HEK293 (cell line): ENCODE measurements at regions not wholly inside any gene's neighbourhood (a gene's known extent, or its start where the extent isn't known, plus 50 kb on each side); places are given as distances from the start of the nearest gene placed in this dataset.

ENCODE experiments used
- CTCF ChIA-PET: fragments of 350-600 bp; formaldehyde crosslinking; extraction: SDS; loops from one replicate; lab custom pipeline; 2021; ENCODE audit warnings: antibody characterized with exemption; lab: Yijun Ruan, JAX
- POLR2A ChIA-PET: fragments of 300-600 bp; formaldehyde crosslinking; extraction: SDS; loops from one replicate; lab custom pipeline; 2020; ENCODE audit warnings: antibody characterized with exemption, inconsistent platforms; lab: Yijun Ruan, JAX
- H3K27ac ChIP-seq: fragments of 200-500 bp; sonication (Bioruptor generic); 2 replicates; pipeline ENCODE4 v1.5.1; 2014; ENCODE audit warnings: low read depth, low read length, control low read depth, inconsistent platforms; ENCODE audit errors: extremely low read depth
- H3K36me3 ChIP-seq, 2 experiments: fragments of 200-500 bp in 1 of 2; sonication (Bioruptor generic) in 1 of 2; 1 replicate in 1 of 2; 2 replicates in 1 of 2; pipeline ENCODE4 v1.5.1; 2014 to 2017; ENCODE audit warnings: inconsistent platforms in 2 of 2, low read length in 2 of 2; ENCODE audit not compliant: control insufficient read depth in 2 of 2, insufficient read depth in 1 of 2
- H3K4me1 ChIP-seq: fragments of 200-500 bp; sonication (Bioruptor generic); 2 replicates; pipeline ENCODE4 v1.5.1; 2014; ENCODE audit warnings: mild to moderate bottlenecking, low read length, inconsistent platforms; ENCODE audit not compliant: control insufficient read depth, insufficient read depth
- H3K4me3 ChIP-seq: 2 replicates; pipeline ENCODE4 v1.5.1; 2011; ENCODE audit warnings: low read depth, mild to moderate bottlenecking, control low read depth, low read length, moderate library complexity
- H3K9me3 ChIP-seq: fragments of 200-500 bp; sonication (Bioruptor generic); 2 replicates; pipeline ENCODE4 v1.5.1; 2014; ENCODE audit warnings: low read depth, low read length, inconsistent platforms; ENCODE audit not compliant: control insufficient read depth, insufficient read depth
- CTCF ChIP-seq: fragments of 450-650 bp; formaldehyde crosslinking; IDR thresholded peaks from 2 replicates; pipeline ENCODE4 v1.5.1; 2016; ENCODE audit warnings: missing biosample characterization, missing genetic modification characterization
- ELK4 ChIP-seq: IDR thresholded peaks from 2 replicates; pipeline ENCODE4 v1.6.1; 2011; ENCODE audit warnings: mild to moderate bottlenecking, low read depth, low read length, borderline replicate concordance
- HOXD13 ChIP-seq: sonication (generic); formaldehyde crosslinking; IDR thresholded peaks from 2 replicates; pipeline ENCODE4 v1.8.0; 2022; ENCODE audit warnings: missing genetic modification reagents, borderline replicate concordance
- OVOL3 ChIP-seq: fragments of 450-650 bp; formaldehyde crosslinking; IDR thresholded peaks from 2 replicates; pipeline ENCODE4 v1.5.1; 2016; ENCODE audit warnings: missing biosample characterization, missing genetic modification characterization
- SCRT1 ChIP-seq: fragments of 450-650 bp; formaldehyde crosslinking; IDR thresholded peaks from 2 replicates; pipeline ENCODE4 v1.5.1; 2016; ENCODE audit warnings: missing biosample characterization, missing genetic modification characterization, borderline replicate concordance
- SCRT2 ChIP-seq: fragments of 450-650 bp; formaldehyde crosslinking; IDR thresholded peaks from 2 replicates; pipeline ENCODE4 v1.5.1; 2016; ENCODE audit warnings: missing biosample characterization, missing genetic modification characterization
- TSHZ1 ChIP-seq: fragments of 450-650 bp; formaldehyde crosslinking; IDR thresholded peaks from 2 replicates; pipeline ENCODE4 v1.5.1; 2016; ENCODE audit warnings: missing biosample characterization, missing genetic modification characterization, borderline replicate concordance
- ZBTB8A ChIP-seq: fragments of 450-650 bp; formaldehyde crosslinking; IDR thresholded peaks from 2 replicates; pipeline ENCODE4 v1.5.1; 2016; ENCODE audit warnings: missing biosample characterization, missing genetic modification characterization
- ZFP41 ChIP-seq: fragments of 450-650 bp; formaldehyde crosslinking; IDR thresholded peaks from 2 replicates; pipeline ENCODE4 v1.5.1; 2016; ENCODE audit warnings: missing biosample characterization, missing genetic modification characterization, borderline replicate concordance
- ZNF132 ChIP-seq: fragments of 450-650 bp; formaldehyde crosslinking; IDR thresholded peaks from 2 replicates; pipeline ENCODE4 v1.5.1; 2017; ENCODE audit warnings: missing biosample characterization, missing genetic modification characterization, borderline replicate concordance
- ZNF133 ChIP-seq: fragments of 450-650 bp; formaldehyde crosslinking; IDR thresholded peaks from 2 replicates; pipeline ENCODE4 v1.5.1; 2016; ENCODE audit warnings: missing biosample characterization, missing genetic modification characterization
- ZNF174 ChIP-seq: fragments of 450-650 bp; formaldehyde crosslinking; IDR thresholded peaks from 2 replicates; pipeline ENCODE4 v1.5.0; 2017; ENCODE audit warnings: missing biosample characterization, mild to moderate bottlenecking, missing genetic modification characterization
- ZNF202 ChIP-seq: fragments of 450-650 bp; formaldehyde crosslinking; IDR thresholded peaks from 2 replicates; pipeline ENCODE4 v1.5.1; 2016; ENCODE audit warnings: missing biosample characterization, missing genetic modification characterization, borderline replicate concordance
- ZNF26 ChIP-seq: fragments of 450-650 bp; formaldehyde crosslinking; IDR thresholded peaks from 2 replicates; pipeline ENCODE4 v1.5.1; 2016; ENCODE audit warnings: missing biosample characterization, missing genetic modification characterization
- ZNF280D ChIP-seq: fragments of 450-650 bp; formaldehyde crosslinking; IDR thresholded peaks from 2 replicates; pipeline ENCODE4 v1.5.1; 2016; ENCODE audit warnings: missing biosample characterization, missing genetic modification characterization
- ZNF341 ChIP-seq: fragments of 450-650 bp; formaldehyde crosslinking; IDR thresholded peaks from 2 replicates; pipeline ENCODE4; 2016; ENCODE audit warnings: low read depth, missing biosample characterization, missing genetic modification characterization
- ZNF362 ChIP-seq: fragments of 450-650 bp; formaldehyde crosslinking; IDR thresholded peaks from 2 replicates; pipeline ENCODE4 v1.5.1; 2016; ENCODE audit warnings: missing biosample characterization, missing genetic modification characterization
- ZNF37A ChIP-seq: fragments of 450-650 bp; IDR thresholded peaks from 2 replicates; pipeline ENCODE4 v1.5.1; 2018; ENCODE audit warnings: missing biosample characterization, missing genetic modification characterization
- ZNF449 ChIP-seq: fragments of 450-650 bp; formaldehyde crosslinking; IDR thresholded peaks from 2 replicates; pipeline ENCODE4 v1.5.1; 2017; ENCODE audit warnings: missing biosample characterization, mild to moderate bottlenecking, missing genetic modification characterization, moderate library complexity
- ZNF529 ChIP-seq: fragments of 450-650 bp; formaldehyde crosslinking; IDR thresholded peaks from 2 replicates; pipeline ENCODE4 v1.5.1; 2017; ENCODE audit warnings: missing genetic modification characterization, missing biosample characterization; ENCODE audit not compliant: insufficient replicate concordance
- ZNF560 ChIP-seq: fragments of 450-650 bp; formaldehyde crosslinking; IDR thresholded peaks from 2 replicates; pipeline ENCODE4 v1.5.1; 2017; ENCODE audit warnings: missing biosample characterization, missing genetic modification characterization, borderline replicate concordance
- ZNF561 ChIP-seq: fragments of 450-650 bp; IDR thresholded peaks from 2 replicates; pipeline ENCODE4 v1.5.1; 2018; ENCODE audit warnings: missing biosample characterization, missing genetic modification characterization, borderline replicate concordance
- ZNF791 ChIP-seq: fragments of 450-650 bp; formaldehyde crosslinking; IDR thresholded peaks from 2 replicates; pipeline ENCODE4 v1.5.1; 2016; ENCODE audit warnings: missing biosample characterization, missing genetic modification characterization

- TF ChIP-seq CTCF (tag by site-specific recombination) = no peak
- no peak for TF ChIP-seq ZNF362 (tag by site-specific recombination)
- TF ChIP-seq ZNF560 (tag by site-specific recombination) = no peak
- TF ChIP-seq ZNF791 = no peak
- no peak for TF ChIP-seq ZNF133 (tag by site-specific recombination)
- no peak for TF ChIP-seq OVOL3 (tag by site-specific recombination)
- no peak for TF ChIP-seq TSHZ1
- no peak for TF ChIP-seq ELK4
- TF ChIP-seq ZNF202 (tag by site-specific recombination) = no peak
- TF ChIP-seq ZNF449 (tag by site-specific recombination) = no peak
These were observed 780.9 kb downstream of the C6orf118 start (continued) for GRCh38 chr6:164528539-164528938.

- Histone ChIP-seq H3K27ac (no peak overlapping the region), H3K4me3 (no peak overlapping the region), H3K36me3 (no peaks in the 10 kb centered on the region), H3K9me3 (no peaks in the 10 kb centered on the region), H3K4me1 (no peaks in the 10 kb centered on the region)
- POLR2A ChIA-PET = no interaction called here
- no peak for TF ChIP-seq SCRT2 (tag by site-specific recombination)
- TF ChIP-seq ZBTB8A (tag by site-specific recombination) = no peak
- TF ChIP-seq ZFP41 = no peak
- no peak for TF ChIP-seq ZNF529 (tag by site-specific recombination)
- TF ChIP-seq ZNF561 (tag by site-specific recombination) = no peak
- no peak for TF ChIP-seq ZNF280D (tag by site-specific recombination)
- TF ChIP-seq ZNF37A (tag by site-specific recombination) = no peak
- no peak for TF ChIP-seq ZNF26
- no peak for TF ChIP-seq SCRT1 (tag by site-specific recombination)
- TF ChIP-seq HOXD13 (CRISPR knock-in tag) = no peak
- no peak for TF ChIP-seq ZNF132 (tag by site-specific recombination)
- no peak for TF ChIP-seq ZNF341 (tag by site-specific recombination)
- no peak for TF ChIP-seq ZNF174 (tag by site-specific recombination)
- CTCF ChIA-PET = no interaction called here
These were observed 786.2 kb downstream of the C6orf118 start for GRCh38 chr6:164523087-164523654.
